ENCODE measurements at regions not wholly inside any gene's neighbourhood (a gene's known extent, or its start where the extent isn't known, plus 50 kb on each side); places are given as distances from the start of the nearest gene placed in this dataset.

DNA sequence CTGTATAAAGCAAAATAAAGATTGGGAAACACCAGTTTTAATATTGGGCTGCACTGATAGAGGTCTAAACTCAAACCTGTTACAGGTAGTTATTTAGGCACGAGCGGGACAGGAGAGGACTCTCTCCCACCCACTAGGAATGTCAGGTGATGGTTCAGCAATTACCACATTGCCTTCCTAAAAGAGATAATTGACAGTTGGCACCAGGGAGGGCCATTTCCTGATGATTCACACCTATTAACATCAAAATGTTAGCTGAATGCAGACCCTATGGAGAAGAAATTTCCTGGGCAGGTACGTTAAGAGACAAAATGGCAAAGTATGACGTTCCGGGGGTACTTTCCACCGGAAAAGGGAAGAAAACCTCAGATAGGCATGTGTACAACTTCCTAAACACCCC lies 272.6 kb downstream of the SDHAF3 start:
- intact Hi-C loops (cut with DNase I) = no loop called here
- H3K4me3 ChIP-seq = no peak overlapping the region
- H3K27ac ChIP-seq = no peak overlapping the region
- TF ChIP-seq, protein P1, sequence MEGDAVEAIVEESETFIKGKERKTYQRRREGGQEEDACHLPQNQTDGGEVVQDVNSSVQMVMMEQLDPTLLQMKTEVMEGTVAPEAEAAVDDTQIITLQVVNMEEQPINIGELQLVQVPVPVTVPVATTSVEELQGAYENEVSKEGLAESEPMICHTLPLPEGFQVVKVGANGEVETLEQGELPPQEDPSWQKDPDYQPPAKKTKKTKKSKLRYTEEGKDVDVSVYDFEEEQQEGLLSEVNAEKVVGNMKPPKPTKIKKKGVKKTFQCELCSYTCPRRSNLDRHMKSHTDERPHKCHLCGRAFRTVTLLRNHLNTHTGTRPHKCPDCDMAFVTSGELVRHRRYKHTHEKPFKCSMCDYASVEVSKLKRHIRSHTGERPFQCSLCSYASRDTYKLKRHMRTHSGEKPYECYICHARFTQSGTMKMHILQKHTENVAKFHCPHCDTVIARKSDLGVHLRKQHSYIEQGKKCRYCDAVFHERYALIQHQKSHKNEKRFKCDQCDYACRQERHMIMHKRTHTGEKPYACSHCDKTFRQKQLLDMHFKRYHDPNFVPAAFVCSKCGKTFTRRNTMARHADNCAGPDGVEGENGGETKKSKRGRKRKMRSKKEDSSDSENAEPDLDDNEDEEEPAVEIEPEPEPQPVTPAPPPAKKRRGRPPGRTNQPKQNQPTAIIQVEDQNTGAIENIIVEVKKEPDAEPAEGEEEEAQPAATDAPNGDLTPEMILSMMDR (IDR thresholded peaks at IDR 0.05) = no peak
- no peak for TF ChIP-seq POLR2A (IDR thresholded peaks at IDR 0.05)
- WGBS, 4 donors = 72 to 93% (median 88%) methylated on average over 6 of the region's 6 CpGs
- no peaks in the 10 kb centered on the region for H3K9me3 ChIP-seq (replicated peaks in 1 of 3)
- H3K36me3 ChIP-seq (replicated peaks in 1 of 2) = no peaks in the 10 kb centered on the region
- no peaks in the 10 kb centered on the region for H3K27me3 ChIP-seq
- H3K4me1 ChIP-seq (replicated peaks in 1 of 2) = no peaks in the 10 kb centered on the region
- DNase-seq = no peak

DNA sequence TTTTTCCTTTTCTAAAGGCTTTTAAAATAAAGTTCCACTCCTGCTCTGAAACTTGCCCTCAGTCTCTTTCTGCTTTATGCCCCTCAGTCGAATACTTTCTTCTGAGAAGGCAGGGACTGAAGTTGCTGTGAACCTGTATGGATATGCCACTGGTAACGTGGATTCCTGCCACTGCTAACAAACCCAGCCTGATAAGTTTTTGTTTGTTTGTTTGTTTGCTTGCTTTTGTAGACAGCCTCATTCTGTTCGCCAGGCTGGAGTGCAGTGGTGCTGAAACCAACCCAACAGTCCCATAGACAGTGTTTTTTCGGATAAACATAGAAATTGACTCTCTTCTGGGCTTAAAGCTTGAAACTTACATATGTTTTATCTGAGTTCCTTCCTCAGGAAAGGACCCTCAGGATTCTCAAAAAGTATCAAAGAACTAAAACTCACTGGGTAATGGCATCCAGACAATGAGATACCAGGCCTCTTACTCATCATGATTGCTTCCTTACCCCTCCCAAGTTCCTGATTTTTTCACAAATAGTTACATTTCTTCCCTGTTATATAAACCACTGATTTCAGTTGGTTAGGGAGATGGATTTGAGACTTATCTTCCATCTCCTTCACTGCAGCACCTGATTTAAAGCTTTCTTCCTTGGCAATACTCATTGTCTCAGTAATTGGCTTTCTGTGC lies 273.6 kb downstream of the SDHAF3 start:
- no peak overlapping the region for H3K27ac ChIP-seq
- H3K4me1 ChIP-seq (replicated peaks in 1 of 2) = no peaks in the 10 kb centered on the region
- no peak for DNase-seq
- no peaks in the 10 kb centered on the region for H3K27me3 ChIP-seq
- H3K4me3 ChIP-seq = no peak overlapping the region
- WGBS, 4 donors = 79 to 89% (median 82%) methylated on average over 4 of the region's 4 CpGs
- intact Hi-C loops (cut with DNase I) = no loop called here
- no peaks in the 10 kb centered on the region for H3K9me3 ChIP-seq (replicated peaks in 1 of 3)
- TF ChIP-seq POLR2A (IDR thresholded peaks at IDR 0.05) = no peak
- no peaks in the 10 kb centered on the region for H3K36me3 ChIP-seq (replicated peaks in 1 of 2)

DNA sequence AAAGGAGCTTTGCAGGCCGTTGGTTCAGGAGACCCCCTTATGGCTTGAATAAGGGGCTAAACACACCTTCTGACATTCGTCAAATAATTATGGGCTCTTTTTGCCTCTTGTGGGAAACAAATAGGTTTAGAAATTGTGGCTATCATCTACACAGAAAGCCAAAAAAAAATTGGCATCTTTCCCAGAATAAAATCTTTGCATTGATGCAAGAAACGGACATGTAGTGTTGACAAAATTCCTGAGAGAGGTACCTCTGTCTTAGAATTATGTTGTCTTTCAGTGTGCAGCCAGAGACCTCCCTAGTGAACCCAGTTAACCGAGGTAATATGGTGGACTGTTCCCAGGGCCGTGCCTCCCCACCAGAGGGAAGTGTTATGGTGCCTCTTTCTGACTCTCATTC lies 283.9 kb downstream of the SDHAF3 start:
- Histone ChIP-seq H3K27me3 (no peaks in the 10 kb centered on the region), H3K9me3 (replicated peaks in 1 of 3) (no peaks in the 10 kb centered on the region), H3K36me3 (replicated peaks in 1 of 2) (no peaks in the 10 kb centered on the region), H3K27ac (no peak overlapping the region), H3K4me1 (replicated peaks in 1 of 2) (no peaks in the 10 kb centered on the region), H3K4me3 (no peak overlapping the region)
- no peak for TF ChIP-seq POLR2A (IDR thresholded peaks at IDR 0.05)
- TF ChIP-seq, protein P1 (IDR thresholded peaks at IDR 0.05) = no peak
- DNase-seq = no peak
- intact Hi-C loops (cut with DNase I) = no loop called here
- WGBS, 4 donors = 53 to 60% (median 57%) methylated on average over 5 of the region's 5 CpGs

DNA sequence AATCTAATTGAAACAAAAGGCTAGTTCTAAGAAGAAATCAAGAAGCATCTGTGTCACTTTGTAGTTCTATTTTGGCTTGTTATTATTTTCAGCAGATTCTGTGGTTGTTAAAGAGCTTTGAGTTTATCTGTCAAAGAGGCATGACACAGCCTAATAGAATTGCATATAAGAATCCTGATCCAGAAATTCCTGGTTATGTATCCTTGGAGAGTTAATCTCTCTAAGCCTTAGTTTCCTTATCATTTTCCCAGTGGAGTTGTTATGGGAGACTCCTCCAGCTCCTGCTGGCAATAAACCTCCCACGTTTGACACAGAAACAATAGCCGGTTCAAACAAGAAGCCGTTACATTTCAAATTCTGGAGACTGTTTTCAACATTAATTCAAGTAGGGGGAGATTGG lies 288.3 kb downstream of the SDHAF3 start:
- intact Hi-C loops (cut with DNase I) = no loop called here
- no peak for DNase-seq
- WGBS, 4 donors = 45 to 58% (median 51%) methylated on average over 3 of the region's 3 CpGs

More for the DNA sequence above, 288.3 kb downstream of the SDHAF3 start:
- Histone ChIP-seq H3K36me3 (replicated peaks in 1 of 2) (no peaks in the 10 kb centered on the region), H3K4me1 (replicated peaks in 1 of 2) (no peaks in the 10 kb centered on the region), H3K9me3 (replicated peaks in 1 of 3) (no peaks in the 10 kb centered on the region), H3K27ac (no peak overlapping the region), H3K4me3 (no peak overlapping the region), H3K27me3 (no peaks in the 10 kb centered on the region)
- TF ChIP-seq, protein P1 (IDR thresholded peaks at IDR 0.05) = no peak
- TF ChIP-seq POLR2A (IDR thresholded peaks at IDR 0.05) = no peak

Measured in adrenal gland (tissue), 9 donors.